Right atrium auricular region (tissue), 2 donors: ENCODE measurements at regions not wholly inside any gene's neighbourhood (a gene's known extent, or its start where the extent isn't known, plus 50 kb on each side); places are given as distances from the start of the nearest gene placed in this dataset.

Experiments used
- DNase-seq: peaks from one replicate; pipeline ENCODE4 v3.0.0-alpha.2; 2019; ENCODE audit warnings: low spot score
- H3K27ac ChIP-seq, 2 donors: fragments of 200-600 bp; sonication (generic); 1 replicate in 1 of 2; 2 replicates in 1 of 2; pipeline ENCODE4 v1.5.1; 2016 to 2019
- H3K27me3 ChIP-seq, 2 donors: fragments of 200-600 bp; sonication (generic); one replicate each; pipeline versions ENCODE4 v1.5.1 to v1.6.0; 2017 to 2019
- H3K36me3 ChIP-seq: fragments of 200-600 bp; sonication (generic); one replicate; pipeline ENCODE4 v1.5.1; 2016
- H3K4me1 ChIP-seq, 2 donors: fragments of 200-600 bp; sonication (generic); one replicate each; pipeline versions ENCODE4 v1.5.1 to v1.6.0; 2017 to 2019
- H3K4me3 ChIP-seq, 2 donors: fragments of 200-600 bp; sonication (generic); 1 replicate in 1 of 2; 2 replicates in 1 of 2; pipeline ENCODE4 v1.5.1; 2017 to 2019; ENCODE audit warnings: mild to moderate bottlenecking in 1 of 2, moderate library complexity in 1 of 2
- H3K9me3 ChIP-seq, 2 donors: fragments of 200-600 bp; sonication (generic); one replicate each; pipeline ENCODE4 v1.5.1; 2019
- CTCF ChIP-seq, 2 donors: fragments of 200-600 bp; sonication (generic); IDR thresholded peaks; one replicate each; pipeline ENCODE4 v1.5.1; 2019; ENCODE audit warnings: antibody characterized with exemption in 2 of 2

GRCh38 chr19:28915202-28915601 is 297.7 kb downstream of the UQCRFS1 start:
- Histone ChIP-seq H3K36me3 (no peaks in the 10 kb centered on the region), H3K27me3 (no peaks in the 10 kb centered on the region), H3K27ac (no peak overlapping the region), H3K9me3 (no peaks in the 10 kb centered on the region), H3K4me1 (no peaks in the 10 kb centered on the region), H3K4me3 (no peak overlapping the region)
- DNase-seq, result no peak
- TF ChIP-seq CTCF (IDR thresholded peaks at IDR 0.05), result no peak

GRCh38 chr19:28914173-28914572 is 298.8 kb downstream of the UQCRFS1 start:
- no peaks in the 10 kb centered on the region for H3K4me1 ChIP-seq
- no peaks in the 10 kb centered on the region for H3K9me3 ChIP-seq
- no peak overlapping the region for H3K4me3 ChIP-seq
- no peaks in the 10 kb centered on the region for H3K36me3 ChIP-seq
- no peak for DNase-seq
- no peaks in the 10 kb centered on the region for H3K27me3 ChIP-seq
- TF ChIP-seq CTCF (IDR thresholded peaks at IDR 0.05), result no peak
- no peak overlapping the region for H3K27ac ChIP-seq

GRCh38 chr19:28913626-28914025 is 299.3 kb downstream of the UQCRFS1 start:
- no peaks in the 10 kb centered on the region for H3K9me3 ChIP-seq
- no peak for TF ChIP-seq CTCF (IDR thresholded peaks at IDR 0.05)
- H3K27ac ChIP-seq, result no peak overlapping the region
- no peaks in the 10 kb centered on the region for H3K36me3 ChIP-seq
- H3K4me3 ChIP-seq, result no peak overlapping the region
- no peak for DNase-seq
- no peaks in the 10 kb centered on the region for H3K27me3 ChIP-seq
- H3K4me1 ChIP-seq, result no peaks in the 10 kb centered on the region

DNA sequence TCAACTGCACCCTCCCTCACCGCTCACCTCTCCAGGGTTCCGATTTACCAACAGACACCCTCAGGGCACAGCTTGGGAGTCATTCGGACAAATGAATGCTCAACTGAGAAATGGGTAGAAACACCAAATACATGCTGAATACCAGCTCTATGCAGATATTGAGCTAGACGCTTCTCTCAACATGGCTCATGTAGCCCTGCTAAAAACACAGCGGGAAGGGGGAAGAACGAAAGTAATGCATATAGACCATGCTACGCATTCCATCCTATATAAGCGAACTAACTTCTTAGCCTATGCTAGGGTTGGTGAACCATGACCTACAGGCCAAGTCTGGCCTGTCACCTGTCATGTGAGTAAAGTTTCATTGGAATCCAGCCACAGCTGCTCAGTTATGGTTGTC is 304.0 kb downstream of the UQCRFS1 start:
- Histone ChIP-seq H3K4me1 (no peaks in the 10 kb centered on the region), H3K9me3 (no peaks in the 10 kb centered on the region), H3K27me3 (no peaks in the 10 kb centered on the region), H3K27ac (no peak overlapping the region), H3K36me3 (no peaks in the 10 kb centered on the region), H3K4me3 (no peak overlapping the region)
- no peak for TF ChIP-seq CTCF (IDR thresholded peaks at IDR 0.05)
- no peak for DNase-seq

- Histone ChIP-seq H3K27me3 (no peaks in the 10 kb centered on the region), H3K36me3 (no peaks in the 10 kb centered on the region), H3K4me3 (no peak overlapping the region), H3K9me3 (no peaks in the 10 kb centered on the region), H3K4me1 (no peaks in the 10 kb centered on the region), H3K27ac (no peak overlapping the region)
- TF ChIP-seq CTCF (IDR thresholded peaks at IDR 0.05), result no peak
- no peak for DNase-seq
Observed at GRCh38 chr19:28907534-28907933, 305.4 kb downstream of the UQCRFS1 start.

DNA sequence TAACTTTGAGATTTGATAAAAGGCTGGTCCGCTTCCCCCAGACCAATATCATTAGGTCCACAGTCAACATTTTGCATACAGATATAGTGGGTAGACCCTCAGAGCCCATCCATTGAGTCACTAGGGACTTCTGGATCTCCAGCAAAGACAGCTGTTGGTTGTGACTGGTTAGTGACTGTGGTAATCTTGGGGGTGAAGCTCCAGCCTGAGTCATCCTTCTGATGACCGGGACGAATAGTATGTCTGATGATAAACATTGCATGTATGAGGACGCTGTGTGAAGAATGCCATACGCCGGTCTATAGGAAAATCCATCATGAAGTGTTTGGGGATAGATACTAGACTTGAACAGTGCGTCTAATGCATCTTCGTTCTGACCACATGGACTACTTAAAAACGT is 307.0 kb downstream of the UQCRFS1 start:
- no peaks in the 10 kb centered on the region for H3K4me1 ChIP-seq
- no peaks in the 10 kb centered on the region for H3K27me3 ChIP-seq
- H3K27ac ChIP-seq, result no peak overlapping the region
- DNase-seq, result no peak
- no peak overlapping the region for H3K4me3 ChIP-seq
- H3K9me3 ChIP-seq, result no peaks in the 10 kb centered on the region
- TF ChIP-seq CTCF (IDR thresholded peaks at IDR 0.05), result no peak
- H3K36me3 ChIP-seq, result no peaks in the 10 kb centered on the region
